ENCODE measurements at regions not wholly inside any gene's neighbourhood (a gene's known extent, or its start where the extent isn't known, plus 50 kb on each side); places are given as distances from the start of the nearest gene placed in this dataset.
"Not testable (repeated sequence)": the region's sequence is repeated elsewhere in the genome, so short reads cannot be mapped to it uniquely, and the experiment has no call there.

DNA sequence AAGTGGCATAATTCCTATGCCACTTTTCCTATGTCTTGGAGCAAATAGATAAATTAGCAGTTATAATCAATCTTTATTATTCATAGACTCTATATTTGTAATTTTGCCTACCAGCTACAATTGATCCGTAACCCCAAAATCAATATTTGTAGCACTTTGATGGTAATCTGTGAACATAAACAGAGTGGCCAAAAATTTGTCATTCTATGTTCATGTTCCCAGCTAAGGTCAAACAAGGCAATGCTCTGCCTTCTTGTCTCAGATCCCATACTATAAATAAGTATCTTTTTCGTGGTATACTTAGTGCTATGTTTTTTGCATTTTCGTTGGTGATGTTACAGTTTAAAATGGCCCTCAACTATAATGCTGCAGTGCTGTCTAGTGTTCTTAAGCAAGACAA is 228.5 kb downstream of the FZD1 start:
- DNase-seq (ENCODE audit: low spot score): no peak
- ChIA-PET CTCF (no interaction called here), POLR2A (ENCODE audit: low non-redundant PET) (no interaction called here)
- Histone ChIP-seq H3K36me3 (ENCODE audit: insufficient read depth, low read length, poor library complexity, severe bottlenecking) (no peaks in the 10 kb centered on the region), H3K4me3 (ENCODE audit: low read depth, low read length, poor library complexity, severe bottlenecking) (no peak overlapping the region), H3K4me1 (ENCODE audit: insufficient read depth, low read length, poor library complexity, severe bottlenecking) (no peaks in the 10 kb centered on the region), H3K27ac (ENCODE audit: low read depth, low read length, poor library complexity, severe bottlenecking) (no peak overlapping the region), H3K27me3 (replicated peaks; ENCODE audit: insufficient read depth, low read depth, low read length, poor library complexity) (no peaks in the 10 kb centered on the region), H3K9me3 (ENCODE audit: low read depth, low read length, poor library complexity, severe bottlenecking) (no peaks in the 10 kb centered on the region)
- TF ChIP-seq EZH2 (IDR thresholded peaks at IDR 0.05; ENCODE audit: borderline replicate concordance, low read depth, low read length, poor library complexity, severe bottlenecking): no peak
- TF ChIP-seq, protein P1, sequence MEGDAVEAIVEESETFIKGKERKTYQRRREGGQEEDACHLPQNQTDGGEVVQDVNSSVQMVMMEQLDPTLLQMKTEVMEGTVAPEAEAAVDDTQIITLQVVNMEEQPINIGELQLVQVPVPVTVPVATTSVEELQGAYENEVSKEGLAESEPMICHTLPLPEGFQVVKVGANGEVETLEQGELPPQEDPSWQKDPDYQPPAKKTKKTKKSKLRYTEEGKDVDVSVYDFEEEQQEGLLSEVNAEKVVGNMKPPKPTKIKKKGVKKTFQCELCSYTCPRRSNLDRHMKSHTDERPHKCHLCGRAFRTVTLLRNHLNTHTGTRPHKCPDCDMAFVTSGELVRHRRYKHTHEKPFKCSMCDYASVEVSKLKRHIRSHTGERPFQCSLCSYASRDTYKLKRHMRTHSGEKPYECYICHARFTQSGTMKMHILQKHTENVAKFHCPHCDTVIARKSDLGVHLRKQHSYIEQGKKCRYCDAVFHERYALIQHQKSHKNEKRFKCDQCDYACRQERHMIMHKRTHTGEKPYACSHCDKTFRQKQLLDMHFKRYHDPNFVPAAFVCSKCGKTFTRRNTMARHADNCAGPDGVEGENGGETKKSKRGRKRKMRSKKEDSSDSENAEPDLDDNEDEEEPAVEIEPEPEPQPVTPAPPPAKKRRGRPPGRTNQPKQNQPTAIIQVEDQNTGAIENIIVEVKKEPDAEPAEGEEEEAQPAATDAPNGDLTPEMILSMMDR (conservative IDR thresholded peaks at IDR 0.05; ENCODE audit: low read depth, low read length): no peak
- intact Hi-C loops (cut with micrococcal nuclease; ENCODE audit: unreplicated experiment): no loop called here
- BruUV-seq (replicated peaks): no TSS peak

- no peak for TF ChIP-seq EZH2 (IDR thresholded peaks at IDR 0.05; ENCODE audit: borderline replicate concordance, low read depth, low read length, poor library complexity, severe bottlenecking)
- TF ChIP-seq, protein P1 (conservative IDR thresholded peaks at IDR 0.05; ENCODE audit: low read depth, low read length): no peak
- BruUV-seq (replicated peaks): no TSS peak
- Histone ChIP-seq H3K27me3 (replicated peaks; ENCODE audit: insufficient read depth, low read depth, low read length, poor library complexity) (no peaks in the 10 kb centered on the region), H3K9me3 (ENCODE audit: low read depth, low read length, poor library complexity, severe bottlenecking) (peaks cover 3% of the 10 kb centered on the region), H3K27ac (ENCODE audit: low read depth, low read length, poor library complexity, severe bottlenecking) (no peak overlapping the region), H3K36me3 (ENCODE audit: insufficient read depth, low read length, poor library complexity, severe bottlenecking) (no peaks in the 10 kb centered on the region), H3K4me3 (ENCODE audit: low read depth, low read length, poor library complexity, severe bottlenecking) (no peak overlapping the region), H3K4me1 (ENCODE audit: insufficient read depth, low read length, poor library complexity, severe bottlenecking) (no peaks in the 10 kb centered on the region)
- POLR2A ChIA-PET (ENCODE audit: low non-redundant PET): no interaction called here
- DNase-seq (ENCODE audit: low spot score): no peak
- intact Hi-C loops (cut with micrococcal nuclease; ENCODE audit: unreplicated experiment): no loop called here
- CTCF ChIA-PET: no interaction called here
These were observed 230.2 kb downstream of the FZD1 start for GRCh38 chr7:91494450-91494849.

GRCh38 chr7:91496251-91496820 is 232.1 kb downstream of the FZD1 start:
- Histone ChIP-seq H3K27ac (ENCODE audit: low read depth, low read length, poor library complexity, severe bottlenecking) (no peak overlapping the region), H3K4me1 (ENCODE audit: insufficient read depth, low read length, poor library complexity, severe bottlenecking) (no peaks in the 10 kb centered on the region), H3K4me3 (ENCODE audit: low read depth, low read length, poor library complexity, severe bottlenecking) (no peak overlapping the region), H3K9me3 (ENCODE audit: low read depth, low read length, poor library complexity, severe bottlenecking) (peaks cover 3% of the 10 kb centered on the region), H3K27me3 (replicated peaks; ENCODE audit: insufficient read depth, low read depth, low read length, poor library complexity) (no peaks in the 10 kb centered on the region), H3K36me3 (ENCODE audit: insufficient read depth, low read length, poor library complexity, severe bottlenecking) (no peaks in the 10 kb centered on the region)
- ChIA-PET CTCF (no interaction called here), POLR2A (ENCODE audit: low non-redundant PET) (no interaction called here)
- TF ChIP-seq, protein P1 (conservative IDR thresholded peaks at IDR 0.05; ENCODE audit: low read depth, low read length): no peak
- TF ChIP-seq EZH2 (IDR thresholded peaks at IDR 0.05; ENCODE audit: borderline replicate concordance, low read depth, low read length, poor library complexity, severe bottlenecking): no peak
- intact Hi-C loops (cut with micrococcal nuclease; ENCODE audit: unreplicated experiment): no loop called here
- no TSS peak for BruUV-seq (replicated peaks)
- DNase-seq (ENCODE audit: low spot score): no peak

DNA sequence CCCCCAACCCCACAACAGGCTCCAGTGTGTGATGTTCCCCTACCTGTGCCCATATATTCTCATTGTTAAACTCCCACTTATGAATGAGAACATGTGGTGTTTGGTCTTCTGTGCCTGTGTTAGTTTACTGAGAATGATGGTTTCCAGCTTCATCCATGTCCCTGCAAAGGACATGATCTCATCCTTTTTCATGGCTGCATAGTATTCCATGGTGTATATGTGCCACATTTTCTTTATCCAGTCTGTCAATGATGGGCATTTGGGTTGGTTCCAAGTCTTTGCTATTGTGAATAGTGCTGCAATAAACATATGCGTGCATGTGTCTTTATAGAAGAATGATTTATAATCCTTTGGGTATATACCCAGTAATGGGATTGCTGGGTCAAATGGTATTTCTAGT is 233.0 kb downstream of the FZD1 start:
- POLR2A ChIA-PET (ENCODE audit: low non-redundant PET); DNase-seq (ENCODE audit: low spot score); H3K36me3 ChIP-seq (ENCODE audit: insufficient read depth, low read length, poor library complexity, severe bottlenecking); H3K4me3 ChIP-seq (ENCODE audit: low read depth, low read length, poor library complexity, severe bottlenecking); H3K27ac ChIP-seq (ENCODE audit: low read depth, low read length, poor library complexity, severe bottlenecking); H3K9me3 ChIP-seq (ENCODE audit: low read depth, low read length, poor library complexity, severe bottlenecking); H3K4me1 ChIP-seq (ENCODE audit: insufficient read depth, low read length, poor library complexity, severe bottlenecking); CTCF ChIA-PET; intact Hi-C loops (cut with micrococcal nuclease; ENCODE audit: unreplicated experiment); H3K27me3 ChIP-seq (replicated peaks; ENCODE audit: insufficient read depth, low read depth, low read length, poor library complexity); BruUV-seq (replicated peaks): not testable (repeated sequence)

Measured in A673 (cell line).